SK-N-SH treated with all-trans-retinoic acid at 6 μM for 48 hours (cell line): ENCODE measurements at regions not wholly inside any gene's neighbourhood (a gene's known extent, or its start where the extent isn't known, plus 50 kb on each side); places are given as distances from the start of the nearest gene placed in this dataset.

Experiments
- ATAC-seq: fragments of 200-7000 bp; cut with Tn5 transposase; 3 replicates; pipeline ENCODE4 v1.9.1; 2020; ENCODE audit warnings: mild to moderate bottlenecking, moderate library complexity
- ARNTL ChIP-seq: fragments of 450-650 bp; formaldehyde crosslinking; IDR thresholded peaks from 2 replicates; pipeline ENCODE4 v1.5.0; 2020; ENCODE audit warnings: low read depth, mild to moderate bottlenecking, moderate library complexity, borderline replicate concordance
- BACH2 ChIP-seq: fragments of 250-450 bp; sonication (Bioruptor Pico); IDR thresholded peaks from 2 replicates; pipeline ENCODE4 v1.9.0; 2021; ENCODE audit warnings: mild to moderate bottlenecking, borderline replicate concordance
- CREB5 ChIP-seq: fragments of 250-450 bp; sonication (Bioruptor Pico); IDR thresholded peaks from 2 replicates; pipeline ENCODE4 v1.5.1; 2020; ENCODE audit warnings: low read depth, mild to moderate bottlenecking, moderate library complexity
- CSDC2 ChIP-seq: fragments of 250-450 bp; sonication (Bioruptor Pico); IDR thresholded peaks from 2 replicates; pipeline ENCODE4 v1.5.0; 2020; ENCODE audit warnings: mild to moderate bottlenecking, moderate library complexity
- CSRNP3 ChIP-seq: fragments of 250-450 bp; sonication (Bioruptor Pico); IDR thresholded peaks from 2 replicates; pipeline ENCODE4 v1.5.1; 2021; ENCODE audit warnings: mild to moderate bottlenecking, moderate library complexity
- ESRRG ChIP-seq: fragments of 250-450 bp; sonication (Bioruptor Pico); IDR thresholded peaks from 2 replicates; pipeline ENCODE4 v1.6.1; 2021; ENCODE audit warnings: mild to moderate bottlenecking
- GLIS3 ChIP-seq: fragments of 250-450 bp; sonication (Bioruptor Pico); IDR thresholded peaks from 2 replicates; pipeline ENCODE4 v1.5.0; 2020; ENCODE audit warnings: mild to moderate bottlenecking, moderate library complexity
- ISL1 ChIP-seq: fragments of 250-450 bp; sonication (Bioruptor Pico); IDR thresholded peaks from 2 replicates; pipeline ENCODE4 v2.1.2; 2022; ENCODE audit warnings: mild to moderate bottlenecking, moderate library complexity
- OSR1 ChIP-seq: fragments of 250-450 bp; sonication (Bioruptor Pico); IDR thresholded peaks from 2 replicates; pipeline ENCODE4 v1.8.0; 2022; ENCODE audit warnings: moderate library complexity, mild to moderate bottlenecking, inconsistent platforms
- PATZ1 ChIP-seq: fragments of 250-450 bp; sonication (Bioruptor Pico); IDR thresholded peaks from 2 replicates; pipeline ENCODE4 v1.8.0; 2020; ENCODE audit warnings: mild to moderate bottlenecking, moderate library complexity, borderline replicate concordance
- POU6F1 ChIP-seq: fragments of 250-450 bp; sonication (Bioruptor Pico); IDR thresholded peaks from 2 replicates; pipeline ENCODE4 v1.8.0; 2021; ENCODE audit warnings: low read depth, mild to moderate bottlenecking, moderate library complexity, borderline replicate concordance
- PPARA ChIP-seq: fragments of 250-450 bp; sonication (Bioruptor Pico); IDR thresholded peaks from 2 replicates; pipeline ENCODE4 v1.5.0; 2020; ENCODE audit warnings: mild to moderate bottlenecking, borderline replicate concordance
- RARB ChIP-seq: fragments of 250-450 bp; sonication (Bioruptor Pico); IDR thresholded peaks from 2 replicates; pipeline ENCODE4 v1.8.0; 2021; ENCODE audit warnings: mild to moderate bottlenecking, moderate library complexity
- SNAI2 ChIP-seq: fragments of 250-450 bp; sonication (Bioruptor Pico); IDR thresholded peaks from 2 replicates; pipeline ENCODE4 v1.5.0; 2020; ENCODE audit warnings: mild to moderate bottlenecking, moderate library complexity
- TCF4 ChIP-seq: fragments of 250-450 bp; sonication (Bioruptor Pico); IDR thresholded peaks from 2 replicates; pipeline ENCODE4 v1.8.0; 2021; ENCODE audit warnings: mild to moderate bottlenecking, moderate library complexity, borderline replicate concordance
- TOX ChIP-seq: fragments of 250-450 bp; sonication (Bioruptor Pico); IDR thresholded peaks from 2 replicates; pipeline ENCODE4 v1.8.0; 2021; ENCODE audit warnings: mild to moderate bottlenecking, moderate library complexity, borderline replicate concordance
- TSHZ2 ChIP-seq: fragments of 250-450 bp; sonication (Bioruptor Pico); IDR thresholded peaks from 2 replicates; pipeline ENCODE4 v1.5.0; 2020; ENCODE audit warnings: mild to moderate bottlenecking, moderate library complexity
- ZC3H10 ChIP-seq: fragments of 250-450 bp; sonication (Bioruptor Pico); IDR thresholded peaks from 2 replicates; pipeline ENCODE4 v1.5.1; 2021; ENCODE audit warnings: mild to moderate bottlenecking, moderate library complexity
- ZFP3 ChIP-seq: fragments of 250-450 bp; sonication (Bioruptor Pico); IDR thresholded peaks from 2 replicates; pipeline ENCODE4 v1.5.0; 2020; ENCODE audit warnings: mild to moderate bottlenecking, moderate library complexity
- ZFP30 ChIP-seq: fragments of 450-650 bp; formaldehyde crosslinking; IDR thresholded peaks from 2 replicates; pipeline ENCODE4 v1.5.0; 2022; ENCODE audit warnings: mild to moderate bottlenecking, moderate library complexity
- ZNF565 ChIP-seq: fragments of 450-650 bp; formaldehyde crosslinking; conservative IDR thresholded peaks from 2 replicates; pipeline ENCODE4 v1.5.0; 2020; ENCODE audit warnings: low read depth, mild to moderate bottlenecking, moderate library complexity
- ZNF70 ChIP-seq: fragments of 450-650 bp; formaldehyde crosslinking; IDR thresholded peaks from 2 replicates; pipeline ENCODE4 v1.5.0; 2020; ENCODE audit warnings: mild to moderate bottlenecking, moderate library complexity
- ZNF8 ChIP-seq: fragments of 450-650 bp; formaldehyde crosslinking; IDR thresholded peaks from 2 replicates; pipeline ENCODE4 v1.5.0; 2020; ENCODE audit warnings: mild to moderate bottlenecking, moderate library complexity

- ATAC-seq = no peak
- TF ChIP-seq GLIS3 (CRISPR knock-in tag) = no peak
- TF ChIP-seq ZNF70 = no peak
- no peak for TF ChIP-seq TOX (CRISPR knock-in tag)
- TF ChIP-seq ZFP3 (CRISPR knock-in tag) = no peak
- no peak for TF ChIP-seq CSDC2 (CRISPR knock-in tag)
Observed at GRCh38 chr11:26017903-26018302, 314.0 kb upstream of the ANO3 start.

GRCh38 chr11:26018336-26018735 lies 313.6 kb upstream of the ANO3 start:
- no peak for ATAC-seq
- TF ChIP-seq RARB (no peak), GLIS3 (CRISPR knock-in tag) (no peak), BACH2 (CRISPR knock-in tag) (no peak)

- ATAC-seq = no peak
- no peak for TF ChIP-seq TOX (CRISPR knock-in tag)
- TF ChIP-seq OSR1 = no peak
- no peak for TF ChIP-seq PATZ1 (CRISPR knock-in tag)
- no peak for TF ChIP-seq PPARA (CRISPR knock-in tag)
- no peak for TF ChIP-seq ZFP3 (CRISPR knock-in tag)
- TF ChIP-seq BACH2 (CRISPR knock-in tag) = no peak
- no peak for TF ChIP-seq ARNTL (CRISPR knock-in tag)
- TF ChIP-seq SNAI2 (CRISPR knock-in tag) = no peak
- no peak for TF ChIP-seq ISL1 (CRISPR knock-in tag)
- TF ChIP-seq TSHZ2 (CRISPR knock-in tag) = no peak
- no peak for TF ChIP-seq ZFP30
- TF ChIP-seq ZC3H10 = no peak
- no peak for TF ChIP-seq GLIS3 (CRISPR knock-in tag)
- no peak for TF ChIP-seq ZNF8 (CRISPR knock-in tag)
- no peak for TF ChIP-seq TCF4
- TF ChIP-seq CREB5 (CRISPR knock-in tag) = no peak
- no peak for TF ChIP-seq ESRRG (CRISPR knock-in tag)
Observed at GRCh38 chr11:26019386-26019785, 312.5 kb upstream of the ANO3 start.

- ATAC-seq = no peak
- TF ChIP-seq TSHZ2 (CRISPR knock-in tag) (no peak), ZFP30 (no peak), CSDC2 (CRISPR knock-in tag) (no peak), ARNTL (CRISPR knock-in tag) (no peak), GLIS3 (CRISPR knock-in tag) (no peak), SNAI2 (CRISPR knock-in tag) (no peak), CSRNP3 (CRISPR knock-in tag) (no peak), PATZ1 (CRISPR knock-in tag) (no peak), ZNF565 (no peak), POU6F1 (CRISPR knock-in tag) (no peak), TCF4 (no peak), BACH2 (CRISPR knock-in tag) (no peak), PPARA (CRISPR knock-in tag) (no peak)
Observed at GRCh38 chr11:26021017-26021416, 310.9 kb upstream of the ANO3 start.
